GM19455 (cell line): ENCODE measurements at regions not wholly inside any gene's neighbourhood (a gene's known extent, or its start where the extent isn't known, plus 50 kb on each side); places are given as distances from the start of the nearest gene placed in this dataset.

Source experiments
- ATAC-seq: cut with Tn5 transposase; IDR thresholded peaks from one replicate; pipeline ENCODE4 v1.9.1; 2021; ENCODE audit not compliant: unreplicated experiment

DNA sequence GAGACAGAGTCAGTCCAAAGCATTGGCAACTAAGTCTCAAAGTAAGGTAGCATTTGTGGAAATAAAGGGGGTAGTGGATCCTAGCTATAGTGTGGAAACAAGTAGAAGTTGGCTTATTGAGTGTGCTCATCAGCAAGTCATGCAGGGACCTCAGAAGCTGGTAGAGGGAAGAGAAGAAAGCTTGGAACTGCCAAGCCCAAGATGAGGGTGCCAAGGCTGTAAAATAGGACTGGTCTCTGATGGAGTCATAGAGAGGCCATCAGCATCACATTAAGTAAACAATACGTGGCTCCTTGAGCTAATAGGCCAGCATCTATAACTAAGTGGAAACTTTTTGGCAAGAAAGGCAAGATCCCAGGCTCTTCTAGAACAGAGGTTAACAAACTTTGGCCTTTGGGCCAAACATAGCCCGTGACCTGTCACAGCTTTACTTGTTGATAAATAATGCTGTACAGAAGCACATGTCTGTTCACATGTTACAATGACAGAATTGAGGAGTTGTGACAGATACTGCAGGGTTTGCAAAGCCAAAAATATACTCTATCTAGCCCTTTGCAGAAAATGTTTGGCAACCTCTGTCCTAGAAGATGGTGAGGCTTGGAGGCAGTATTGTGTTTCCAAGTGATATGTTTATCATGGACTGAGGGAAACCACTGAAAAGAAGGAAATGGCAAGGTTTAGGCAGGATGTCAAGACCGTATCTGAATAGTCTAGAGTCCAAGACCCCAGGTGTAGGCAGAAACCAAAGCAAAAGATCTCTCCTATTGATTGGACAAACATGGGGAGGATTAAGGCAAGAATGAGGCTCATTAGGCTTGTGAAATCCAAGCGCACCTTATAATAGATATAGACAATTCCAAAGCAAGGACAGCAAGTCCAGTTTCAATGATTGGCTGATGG is 62.5 kb upstream of the CD44 start:
- ATAC-seq = no peak

DNA sequence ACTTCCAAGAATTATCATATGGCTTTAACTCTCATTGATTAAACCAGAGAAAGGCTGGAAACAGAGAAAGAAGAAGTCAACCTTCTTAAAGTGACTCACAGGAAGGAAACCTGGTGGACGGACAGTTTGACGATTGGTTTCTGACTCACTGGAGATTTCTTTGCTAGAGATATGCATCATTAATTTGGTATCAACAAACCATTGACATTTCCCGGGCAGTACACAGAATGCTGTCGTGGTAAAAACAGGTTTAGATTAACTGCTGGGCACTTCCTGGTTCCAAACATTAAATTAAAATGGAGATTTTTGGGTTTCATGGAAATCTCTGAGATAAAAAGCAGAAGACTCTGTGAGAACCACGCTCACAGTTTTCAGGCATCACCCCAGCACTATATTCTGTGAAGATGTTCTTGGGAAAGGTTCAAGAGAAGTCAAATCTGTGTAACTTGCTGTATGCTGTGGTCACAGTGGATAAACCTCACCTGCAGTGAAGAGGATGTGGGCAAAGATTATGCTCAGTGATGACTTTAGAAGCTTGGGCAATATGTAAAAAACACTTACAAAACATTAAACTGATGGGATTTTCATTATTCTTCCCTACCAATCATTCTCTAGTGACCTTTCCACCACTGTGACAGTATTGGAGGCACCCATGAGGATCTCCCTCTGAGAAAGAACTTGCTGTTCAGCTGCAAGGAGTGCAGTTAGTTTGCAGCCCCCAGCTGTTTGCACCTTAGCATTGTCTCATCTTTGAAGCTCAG is 61.1 kb upstream of the CD44 start:
- ATAC-seq = no peak

DNA sequence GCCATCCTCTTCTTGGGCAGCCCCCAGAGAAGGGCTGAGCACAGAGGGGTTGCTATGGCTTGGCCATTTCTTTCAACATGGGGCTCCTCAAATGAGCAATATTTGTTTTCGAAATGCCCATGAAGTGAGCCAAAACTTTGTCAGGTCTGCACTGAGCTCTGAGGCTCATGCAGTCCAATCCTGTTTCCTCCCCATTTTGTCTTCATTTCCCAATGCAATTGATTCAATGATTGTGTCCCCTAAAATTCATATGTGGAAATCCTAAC is 60.6 kb upstream of the CD44 start:
- ATAC-seq = no peak

DNA sequence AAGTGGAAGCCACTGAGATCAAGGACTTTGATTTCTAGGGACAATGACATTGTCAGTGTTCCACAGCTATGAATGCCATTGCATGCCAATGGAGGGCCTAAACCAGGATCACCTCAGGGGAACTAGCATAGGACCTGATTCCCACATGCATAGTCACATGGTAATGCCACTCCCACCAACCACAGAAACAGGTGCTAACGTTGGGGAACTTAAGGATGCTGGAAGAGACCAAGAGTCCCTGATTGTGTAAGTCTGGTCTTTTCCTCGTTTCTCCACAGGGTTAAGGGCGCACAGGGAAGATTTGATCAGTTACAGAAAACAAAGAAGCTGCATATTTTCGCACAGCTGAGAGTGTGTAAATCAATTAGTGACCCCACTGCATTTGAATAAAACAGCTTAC is 59.4 kb upstream of the CD44 start:
- no peak for ATAC-seq

DNA sequence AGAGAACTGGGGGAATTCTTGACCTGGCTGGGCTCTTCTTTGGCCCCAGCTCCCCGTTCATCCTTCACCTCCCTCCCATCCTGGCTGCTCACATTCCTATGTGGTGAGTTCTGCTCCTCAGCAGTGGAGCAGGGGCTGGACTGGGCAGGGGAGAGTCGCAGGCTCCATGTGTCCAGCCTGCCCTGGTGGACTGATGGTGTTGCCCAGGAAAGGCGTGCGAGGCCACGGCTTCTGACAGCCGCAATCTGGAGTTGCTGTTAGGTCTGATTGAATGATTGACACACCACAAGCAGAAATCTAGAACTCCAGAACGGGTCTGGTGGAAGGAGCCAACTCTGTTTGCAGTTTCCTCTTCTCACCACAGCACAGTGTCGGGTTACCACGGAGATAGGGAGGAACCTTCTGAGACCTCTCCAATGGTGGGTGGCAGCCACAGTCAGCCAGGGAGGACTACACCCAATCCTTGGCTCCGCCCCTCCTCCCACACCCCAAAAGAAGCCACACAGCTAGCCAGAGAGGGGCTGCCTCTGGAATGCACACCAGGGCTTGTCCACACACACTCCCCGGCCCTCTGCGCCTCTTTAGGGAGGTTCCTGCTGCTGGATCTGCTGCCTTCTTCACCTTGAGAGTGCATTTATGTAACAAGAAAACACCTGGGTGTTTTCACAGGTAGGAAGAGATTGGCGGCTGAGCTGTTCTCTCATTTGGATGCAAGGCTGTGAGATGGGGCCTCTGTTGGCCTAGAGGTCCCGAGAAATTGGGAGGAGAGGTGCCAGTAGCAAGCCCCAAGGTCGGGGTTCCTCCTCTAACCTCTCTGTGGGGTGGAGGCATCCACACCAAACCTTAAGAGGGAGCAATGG is 56.4 kb upstream of the CD44 start:
- peak; percentile 87 for ATAC-seq

DNA sequence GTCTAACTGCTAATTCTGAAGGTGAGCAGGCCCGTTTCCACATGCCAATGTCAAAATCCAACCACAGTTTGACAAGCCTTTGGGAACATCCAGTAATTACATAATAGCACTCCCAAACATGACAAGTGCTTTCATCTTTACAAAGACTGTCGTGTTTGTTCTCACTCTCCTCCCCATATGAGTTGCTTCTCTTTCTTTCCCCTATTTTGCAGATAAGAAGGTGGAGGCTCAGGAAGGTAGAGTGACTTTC is 55.9 kb upstream of the CD44 start:
- no peak for ATAC-seq

DNA sequence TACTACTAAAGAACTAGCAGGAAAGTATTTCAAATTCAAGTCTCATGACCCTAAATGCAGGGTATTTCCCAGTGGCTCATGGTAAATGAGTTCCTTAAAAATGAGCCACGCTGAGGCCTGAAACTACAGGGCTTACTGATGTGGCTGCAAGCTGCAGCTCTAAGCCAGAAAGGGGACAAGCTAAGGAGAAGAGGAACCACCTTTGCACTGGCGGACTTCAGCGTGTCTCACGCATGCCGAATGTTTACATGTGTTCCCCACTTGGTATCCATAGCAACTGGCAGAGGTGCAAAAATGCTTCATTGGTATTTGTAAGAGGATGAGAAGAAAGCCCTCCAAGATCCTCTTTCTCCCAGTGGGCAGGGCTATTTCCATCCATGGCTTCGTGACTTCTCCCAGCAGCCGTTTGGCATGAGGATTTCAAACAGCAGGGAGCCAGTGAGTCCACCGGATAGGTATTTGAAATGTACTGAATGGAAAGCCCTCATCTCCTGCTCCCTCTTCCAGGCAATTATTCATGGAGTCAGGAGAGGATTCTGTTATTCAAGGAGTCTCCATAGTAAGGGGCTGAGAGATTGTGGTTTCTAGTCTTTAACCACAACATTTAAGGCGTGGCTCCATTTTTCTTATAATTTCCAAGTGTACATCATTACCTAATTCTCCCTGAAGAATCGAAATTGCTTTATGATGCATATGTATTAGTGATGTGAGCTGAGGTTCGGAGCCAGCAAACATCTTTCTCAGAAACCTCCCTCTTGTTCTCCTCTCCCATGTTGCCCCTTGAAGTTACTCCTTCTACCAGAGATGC is 55.3 kb upstream of the CD44 start:
- ATAC-seq = peak; percentile 61

DNA sequence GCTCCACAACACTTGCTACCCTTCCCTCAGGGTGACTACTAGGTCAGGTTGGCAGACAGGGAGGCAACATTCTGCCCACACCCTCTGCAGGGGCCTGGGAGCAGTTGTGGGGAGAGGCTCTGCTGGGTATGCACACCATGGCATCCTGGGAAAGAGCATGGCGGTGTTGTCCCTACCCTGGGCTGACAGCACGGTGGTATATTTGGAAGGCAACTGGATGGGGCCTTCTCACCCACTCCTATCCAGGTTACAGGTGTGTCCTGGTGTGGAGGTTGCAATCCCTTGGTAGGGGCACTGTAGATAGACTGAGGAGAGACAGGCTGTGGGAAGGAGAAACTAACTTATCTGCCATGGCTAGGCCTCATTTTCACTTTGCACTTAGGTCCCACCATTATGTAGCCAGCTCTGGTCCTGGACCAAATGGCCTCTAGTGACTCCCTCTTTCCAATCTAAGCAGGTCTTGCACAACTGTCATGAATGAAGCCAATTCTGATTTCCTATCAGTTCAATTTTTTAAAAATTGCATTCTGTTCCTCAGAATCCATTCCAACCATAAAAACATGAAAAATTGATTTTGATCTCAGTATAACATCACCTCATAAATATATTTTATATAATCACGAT is 54.0 kb upstream of the CD44 start:
- no peak for ATAC-seq

DNA sequence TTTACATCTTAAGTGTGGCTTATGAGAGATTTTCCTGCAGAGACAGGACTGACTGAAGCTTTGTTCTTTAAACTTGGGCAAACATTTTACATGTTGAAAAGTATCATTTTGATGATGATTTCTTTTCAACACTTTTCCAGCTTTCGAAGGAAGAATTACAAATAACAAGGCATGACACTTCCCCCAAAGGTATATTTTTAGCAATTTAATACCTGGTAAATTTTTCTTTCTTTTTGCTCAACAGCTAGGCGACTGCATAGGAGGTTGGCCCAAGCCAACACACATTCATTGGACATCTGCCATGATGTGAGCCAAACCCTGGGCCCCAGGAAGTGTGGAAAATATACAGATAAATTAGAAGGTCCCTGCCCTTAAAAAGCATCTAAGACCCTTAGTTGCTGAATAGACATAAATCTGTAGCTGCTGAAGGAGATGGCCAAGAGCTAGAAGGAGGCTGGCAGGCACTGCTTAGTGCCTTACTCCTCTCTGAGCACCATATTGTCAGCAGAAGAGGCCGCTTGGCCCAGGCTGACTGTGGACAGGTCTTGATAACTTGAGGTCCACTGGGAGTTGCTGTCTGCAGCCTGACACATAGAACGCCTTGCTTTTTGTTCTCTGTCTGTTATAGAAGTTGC is 53.3 kb upstream of the CD44 start:
- no peak for ATAC-seq

DNA sequence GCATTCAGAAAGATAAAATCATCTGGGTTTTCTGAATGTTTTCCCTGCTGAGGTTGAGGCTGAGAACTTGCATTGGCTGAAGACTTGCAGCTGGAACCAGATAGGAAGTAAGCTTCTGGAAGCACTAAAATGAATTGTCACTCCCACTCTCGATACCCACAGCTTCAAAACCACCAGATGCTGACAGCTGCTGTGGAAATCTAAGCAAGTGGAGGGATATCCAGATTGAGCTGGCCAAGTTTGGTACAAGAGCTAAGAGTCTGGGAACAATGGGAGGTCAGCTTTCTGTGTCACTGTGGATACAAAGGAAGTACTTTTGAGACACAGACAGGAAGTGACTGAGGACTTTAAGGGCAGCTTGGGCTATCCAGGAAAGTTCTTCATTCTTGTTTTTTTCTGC is 51.3 kb upstream of the CD44 start:
- no peak for ATAC-seq

DNA sequence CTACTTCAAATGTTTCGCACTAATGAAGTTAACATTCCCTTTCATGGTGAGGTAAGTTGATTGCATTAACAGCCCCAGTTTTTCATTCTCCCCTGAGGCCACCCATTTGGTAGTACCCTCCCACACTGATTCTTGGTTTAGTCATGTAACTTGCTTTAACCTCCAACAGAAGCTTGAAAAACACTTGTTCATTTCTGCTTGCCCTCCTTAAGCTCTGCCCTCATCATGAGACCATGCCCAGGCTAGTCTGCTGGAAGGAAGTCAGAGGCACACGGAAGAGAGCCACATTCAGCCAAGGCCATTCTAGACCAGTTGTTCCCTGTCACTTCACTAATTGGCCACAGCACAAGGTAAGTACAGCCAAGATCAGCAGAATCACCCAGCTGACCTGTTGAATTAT is 50.7 kb upstream of the CD44 start:
- no peak for ATAC-seq

DNA sequence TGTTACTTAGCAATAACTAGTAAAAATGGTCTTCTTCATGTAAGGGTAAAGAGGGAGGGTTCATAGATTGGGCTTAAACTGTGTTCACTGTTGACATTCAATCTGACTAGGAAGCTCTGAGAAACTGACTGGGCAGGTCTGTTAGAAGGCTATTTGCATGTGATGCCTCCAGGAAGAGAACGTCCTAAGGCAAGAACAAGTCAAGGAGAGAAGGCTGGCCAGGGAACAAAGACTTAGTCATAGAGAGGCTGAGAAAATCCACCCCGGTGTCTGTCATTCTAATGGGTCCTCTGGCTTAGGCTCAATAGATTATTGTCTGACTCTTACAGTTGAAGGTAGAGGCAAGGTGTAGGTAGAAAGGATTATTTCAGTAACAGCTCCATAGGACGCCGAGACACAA is 50.3 kb upstream of the CD44 start:
- no peak for ATAC-seq
